Left ventricle myocardium inferior (tissue), 1 donor: ENCODE measurements at regions not wholly inside any gene's neighbourhood (a gene's known extent, or its start where the extent isn't known, plus 50 kb on each side); places are given as distances from the start of the nearest gene placed in this dataset.

Experiments used
- DNase-seq: peaks from one replicate; pipeline ENCODE4 v3.0.0-alpha.2; 2020
- H3K27ac ChIP-seq: fragments of 200-600 bp; replicated peaks from 2 replicates; pipeline ENCODE4 v1.8.0; 2021
- H3K27me3 ChIP-seq: fragments of 200-600 bp; 2 replicates; pipeline ENCODE4 v1.8.0; 2021; ENCODE audit warnings: low read depth
- H3K36me3 ChIP-seq: fragments of 200-600 bp; 2 replicates; pipeline ENCODE4 v1.8.0; 2021
- H3K4me1 ChIP-seq: fragments of 200-600 bp; 2 replicates; pipeline ENCODE4 v1.8.0; 2021
- H3K4me3 ChIP-seq: fragments of 200-600 bp; 2 replicates; pipeline ENCODE4 v1.8.0; 2021; ENCODE audit warnings: mild to moderate bottlenecking, moderate library complexity
- H3K9me3 ChIP-seq: fragments of 200-600 bp; replicated peaks from 2 replicates; pipeline ENCODE4 v1.8.0; 2021
- intact Hi-C: fragments of 100-400 bp; cut with micrococcal nuclease; formaldehyde crosslinking; loops from one replicate; pipeline ENCODE4 v1.11.0; 2022
- TF ChIP-seq, protein P1 (sequence below): fragments of 200-600 bp; IDR thresholded peaks from 2 replicates; pipeline ENCODE4 v1.8.0; 2021; ENCODE audit warnings: antibody characterized with exemption, mild to moderate bottlenecking, borderline replicate concordance
- donor health status: DM: no; HTN: yes; CAD: no; lungs with severe emphysema.

GRCh38 chr1:117678246-117678977 lies 72.6 kb downstream of the TENT5C start:
- DNase-seq = peak; percentile 53
- Histone ChIP-seq H3K9me3 (no peaks in the 10 kb centered on the region), H3K27me3 (no peaks in the 10 kb centered on the region), H3K27ac (peak overlapping the region; percentile 92), H3K36me3 (no peaks in the 10 kb centered on the region), H3K4me1 (peaks cover 81% of the 10 kb centered on the region), H3K4me3 (peak overlapping the region; percentile 45)
- TF ChIP-seq, protein P1, sequence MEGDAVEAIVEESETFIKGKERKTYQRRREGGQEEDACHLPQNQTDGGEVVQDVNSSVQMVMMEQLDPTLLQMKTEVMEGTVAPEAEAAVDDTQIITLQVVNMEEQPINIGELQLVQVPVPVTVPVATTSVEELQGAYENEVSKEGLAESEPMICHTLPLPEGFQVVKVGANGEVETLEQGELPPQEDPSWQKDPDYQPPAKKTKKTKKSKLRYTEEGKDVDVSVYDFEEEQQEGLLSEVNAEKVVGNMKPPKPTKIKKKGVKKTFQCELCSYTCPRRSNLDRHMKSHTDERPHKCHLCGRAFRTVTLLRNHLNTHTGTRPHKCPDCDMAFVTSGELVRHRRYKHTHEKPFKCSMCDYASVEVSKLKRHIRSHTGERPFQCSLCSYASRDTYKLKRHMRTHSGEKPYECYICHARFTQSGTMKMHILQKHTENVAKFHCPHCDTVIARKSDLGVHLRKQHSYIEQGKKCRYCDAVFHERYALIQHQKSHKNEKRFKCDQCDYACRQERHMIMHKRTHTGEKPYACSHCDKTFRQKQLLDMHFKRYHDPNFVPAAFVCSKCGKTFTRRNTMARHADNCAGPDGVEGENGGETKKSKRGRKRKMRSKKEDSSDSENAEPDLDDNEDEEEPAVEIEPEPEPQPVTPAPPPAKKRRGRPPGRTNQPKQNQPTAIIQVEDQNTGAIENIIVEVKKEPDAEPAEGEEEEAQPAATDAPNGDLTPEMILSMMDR = no peak
- intact Hi-C loops = no loop called here

DNA sequence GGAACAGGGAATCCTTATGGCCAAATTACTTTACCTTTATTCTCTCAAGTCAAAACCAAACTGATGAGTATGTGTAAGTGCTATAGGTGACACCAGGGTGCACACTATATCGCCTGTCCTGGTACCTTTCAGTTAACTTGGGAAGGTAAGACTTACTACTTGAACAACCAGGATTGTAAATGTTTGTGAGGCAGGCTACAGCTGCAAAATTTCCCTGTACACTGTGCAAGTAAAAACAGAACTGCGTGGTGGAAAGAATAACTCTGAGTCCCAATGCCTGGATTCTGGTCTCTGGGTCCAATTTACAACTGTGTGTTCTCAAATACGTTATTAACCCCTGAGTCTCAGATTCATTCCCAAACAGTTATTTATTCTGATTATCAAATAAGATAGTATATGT lies 73.5 kb downstream of the TENT5C start:
- Histone ChIP-seq H3K27ac (peak overlapping the region; percentile 92), H3K36me3 (no peaks in the 10 kb centered on the region), H3K4me3 (peak overlapping the region; percentile 45), H3K4me1 (peaks cover 88% of the 10 kb centered on the region), H3K27me3 (no peaks in the 10 kb centered on the region), H3K9me3 (no peaks in the 10 kb centered on the region)
- intact Hi-C loops = no loop called here
- DNase-seq = no peak
- TF ChIP-seq, protein P1 = no peak

DNA sequence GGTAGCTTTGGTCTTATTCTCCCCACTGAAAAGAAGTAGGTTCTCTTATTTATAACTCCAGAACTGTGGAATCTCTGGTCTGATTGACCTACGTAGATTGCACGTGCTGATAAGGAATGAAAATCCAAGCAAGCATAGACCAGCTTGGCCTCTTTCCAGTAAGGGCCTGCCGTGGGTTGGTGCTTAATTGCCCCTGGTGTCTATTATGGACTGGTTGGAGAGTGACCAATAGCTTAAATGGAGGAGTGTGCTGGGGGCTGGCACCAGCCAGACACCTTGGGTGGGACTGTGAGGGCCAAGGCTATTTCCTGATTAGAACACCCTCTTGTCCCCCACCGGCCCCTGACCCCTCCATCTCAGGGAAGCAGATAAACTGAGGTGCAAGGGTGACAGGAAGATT lies 74.0 kb downstream of the TENT5C start:
- Histone ChIP-seq H3K27ac (peak overlapping the region; percentile 92), H3K4me1 (peaks cover 83% of the 10 kb centered on the region), H3K36me3 (no peaks in the 10 kb centered on the region), H3K9me3 (no peaks in the 10 kb centered on the region), H3K4me3 (no peak overlapping the region), H3K27me3 (no peaks in the 10 kb centered on the region)
- TF ChIP-seq, protein P1 = no peak
- intact Hi-C loops = no loop called here
- no peak for DNase-seq

- no peak for DNase-seq
- Histone ChIP-seq H3K9me3 (no peaks in the 10 kb centered on the region), H3K4me3 (no peak overlapping the region), H3K4me1 (peaks cover 78% of the 10 kb centered on the region), H3K27me3 (no peaks in the 10 kb centered on the region), H3K36me3 (no peaks in the 10 kb centered on the region), H3K27ac (peak overlapping the region; percentile 92)
- intact Hi-C loops = no loop called here
- TF ChIP-seq, protein P1 = no peak
Measured at GRCh38 chr1:117680316-117681002, 74.6 kb downstream of the TENT5C start.

DNA sequence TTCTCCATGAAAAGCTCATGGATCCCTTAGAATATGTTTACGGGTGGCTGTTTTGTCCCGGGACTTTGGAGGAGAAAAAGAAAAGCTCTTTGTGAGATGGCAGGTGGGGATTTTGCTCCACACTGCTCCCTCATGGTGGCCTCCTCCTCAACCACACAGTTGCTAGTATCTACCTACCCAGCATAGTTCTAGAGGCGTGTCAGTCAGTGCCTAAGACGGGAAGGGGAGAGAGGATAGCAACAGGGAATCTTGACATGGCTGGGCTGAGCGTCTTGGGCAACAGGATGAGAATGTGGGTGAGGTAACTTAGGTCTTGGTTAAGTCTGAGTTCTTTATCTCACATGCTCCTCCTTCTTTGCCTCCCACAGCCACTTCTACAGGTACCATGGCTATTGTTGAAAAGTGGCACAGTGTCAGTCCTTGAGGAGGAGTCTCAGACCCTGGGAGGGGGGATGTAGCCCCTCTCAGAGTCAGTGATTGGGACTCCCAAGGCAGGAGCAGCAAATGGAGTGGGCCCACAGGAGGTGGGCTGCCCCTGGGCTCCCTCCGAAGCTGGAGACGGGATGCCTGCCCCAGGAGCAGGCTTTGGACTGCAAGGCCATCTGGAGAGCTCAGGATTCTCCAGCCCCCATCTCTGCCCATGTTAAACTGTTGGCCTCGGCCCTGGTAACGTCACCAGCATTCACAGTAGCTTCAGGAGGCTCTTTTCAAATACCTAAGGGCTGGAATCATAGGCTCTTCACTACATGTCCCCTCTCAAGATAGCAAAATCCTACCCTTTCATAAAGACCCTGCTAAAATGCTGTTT lies 75.4 kb downstream of the TENT5C start:
- intact Hi-C loops = no loop called here

More for the DNA sequence above, 75.4 kb downstream of the TENT5C start:
- Histone ChIP-seq H3K27me3 (no peaks in the 10 kb centered on the region), H3K4me3 (peak overlapping the region; percentile 17), H3K4me1 (peaks cover 80% of the 10 kb centered on the region), H3K36me3 (no peaks in the 10 kb centered on the region), H3K27ac (peak overlapping the region; percentile 92), H3K9me3 (no peaks in the 10 kb centered on the region)
- no peak for DNase-seq
- TF ChIP-seq, protein P1 = no peak
